NB4 (cell line): ENCODE measurements at regions not wholly inside any gene's neighbourhood (a gene's known extent, or its start where the extent isn't known, plus 50 kb on each side); places are given as distances from the start of the nearest gene placed in this dataset.

ENCODE experiments used
- MYC ChIP-seq: IDR thresholded peaks from 2 replicates; pipeline ENCODE4 v1.6.1; 2011; ENCODE audit warnings: low read depth, low read length
- POLR2A ChIP-seq: IDR thresholded peaks from 2 replicates; pipeline ENCODE4 v1.6.1; 2011; ENCODE audit warnings: mild to moderate bottlenecking; ENCODE audit not compliant: insufficient read length; ENCODE audit errors: extremely low read depth
- TF ChIP-seq, protein P1 (sequence below): IDR thresholded peaks from one replicate; pipeline ENCODE4 v1.5.1; 2012; ENCODE audit warnings: low read depth, low read length
- TF ChIP-seq, protein P2 (sequence below): IDR thresholded peaks from 2 replicates; pipeline ENCODE4 v1.6.1; 2011; ENCODE audit warnings: low read depth, low read length

DNA sequence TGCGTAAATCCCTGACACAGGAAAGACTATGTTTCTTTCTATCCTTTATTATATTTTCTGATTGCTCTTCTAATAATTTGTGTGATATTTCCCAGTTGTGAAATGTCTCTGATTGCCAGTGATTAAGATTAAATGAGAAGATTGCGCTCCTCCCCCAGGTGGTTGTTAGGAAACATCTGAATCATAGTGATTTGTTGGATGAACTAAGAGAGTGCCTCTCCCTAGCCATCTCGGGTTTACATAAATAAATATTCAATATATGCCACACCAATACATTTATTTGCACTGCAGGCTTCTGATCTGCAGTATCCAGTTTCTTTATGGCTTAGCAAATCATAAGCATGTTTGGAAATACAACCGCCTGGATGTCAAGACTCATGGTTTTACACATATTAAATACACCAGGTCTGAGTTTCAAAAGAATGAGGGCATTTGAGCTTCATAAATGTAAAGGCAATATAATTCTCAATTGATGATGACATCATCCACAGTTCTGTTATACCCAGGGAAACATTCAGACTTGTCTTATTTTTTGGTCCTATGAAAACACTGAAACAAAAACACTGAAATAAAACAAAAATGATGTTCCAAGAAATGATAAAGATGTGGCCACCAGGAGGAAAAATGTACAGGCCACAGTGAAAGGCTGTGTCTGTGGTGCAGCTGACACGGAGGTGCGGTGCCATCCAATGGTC is 826.7 kb upstream of the ACVR2A start:
- TF ChIP-seq, protein P1, sequence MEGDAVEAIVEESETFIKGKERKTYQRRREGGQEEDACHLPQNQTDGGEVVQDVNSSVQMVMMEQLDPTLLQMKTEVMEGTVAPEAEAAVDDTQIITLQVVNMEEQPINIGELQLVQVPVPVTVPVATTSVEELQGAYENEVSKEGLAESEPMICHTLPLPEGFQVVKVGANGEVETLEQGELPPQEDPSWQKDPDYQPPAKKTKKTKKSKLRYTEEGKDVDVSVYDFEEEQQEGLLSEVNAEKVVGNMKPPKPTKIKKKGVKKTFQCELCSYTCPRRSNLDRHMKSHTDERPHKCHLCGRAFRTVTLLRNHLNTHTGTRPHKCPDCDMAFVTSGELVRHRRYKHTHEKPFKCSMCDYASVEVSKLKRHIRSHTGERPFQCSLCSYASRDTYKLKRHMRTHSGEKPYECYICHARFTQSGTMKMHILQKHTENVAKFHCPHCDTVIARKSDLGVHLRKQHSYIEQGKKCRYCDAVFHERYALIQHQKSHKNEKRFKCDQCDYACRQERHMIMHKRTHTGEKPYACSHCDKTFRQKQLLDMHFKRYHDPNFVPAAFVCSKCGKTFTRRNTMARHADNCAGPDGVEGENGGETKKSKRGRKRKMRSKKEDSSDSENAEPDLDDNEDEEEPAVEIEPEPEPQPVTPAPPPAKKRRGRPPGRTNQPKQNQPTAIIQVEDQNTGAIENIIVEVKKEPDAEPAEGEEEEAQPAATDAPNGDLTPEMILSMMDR, result no peak
- TF ChIP-seq POLR2A (no peak), MYC (no peak)
- TF ChIP-seq, protein P2, sequence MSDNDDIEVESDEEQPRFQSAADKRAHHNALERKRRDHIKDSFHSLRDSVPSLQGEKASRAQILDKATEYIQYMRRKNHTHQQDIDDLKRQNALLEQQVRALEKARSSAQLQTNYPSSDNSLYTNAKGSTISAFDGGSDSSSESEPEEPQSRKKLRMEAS, result no peak
